ENCODE measurements at regions not wholly inside any gene's neighbourhood (a gene's known extent, or its start where the extent isn't known, plus 50 kb on each side); places are given as distances from the start of the nearest gene placed in this dataset.

DNA sequence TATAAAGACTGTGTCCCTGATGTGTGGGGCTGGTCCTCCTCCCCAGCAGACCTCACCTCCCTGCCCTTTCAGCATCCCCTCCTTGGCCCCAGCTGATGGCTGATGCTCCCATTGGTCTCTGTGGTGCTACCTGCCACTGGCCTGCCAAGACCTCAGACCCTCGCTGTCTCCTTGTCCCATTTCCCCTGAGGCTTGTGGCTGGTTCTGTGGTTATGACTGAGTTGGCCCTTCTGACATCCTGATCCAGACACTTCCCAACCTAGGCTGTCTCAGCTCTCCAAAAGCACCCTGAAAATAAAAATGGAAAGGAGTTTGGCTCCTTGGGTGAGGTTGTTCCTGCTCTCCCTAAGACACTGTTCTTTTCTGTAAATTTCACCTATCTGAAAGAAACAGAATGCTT lies 214.2 kb downstream of the RPS24 start:
- DNase-seq: no peak
- intact Hi-C loops (cut with DNase I): no loop called here
- H3K36me3 ChIP-seq: no peaks in the 10 kb centered on the region
- H3K9me3 ChIP-seq: no peaks in the 10 kb centered on the region
- H3K4me3 ChIP-seq: no peak overlapping the region
- WGBS, 3 donors: 90 to 100% (median 94%) methylated on average over 1 of the region's 1 CpG
- H3K27me3 ChIP-seq: no peaks in the 10 kb centered on the region
- H3K27ac ChIP-seq: no peak overlapping the region
- no peaks in the 10 kb centered on the region for H3K4me1 ChIP-seq (ENCODE audit: insufficient read depth)
- TF ChIP-seq EP300 (IDR thresholded peaks at IDR 0.05): no peak
- TF ChIP-seq POLR2A (IDR thresholded peaks at IDR 0.05): no peak
- TF ChIP-seq, protein P1, sequence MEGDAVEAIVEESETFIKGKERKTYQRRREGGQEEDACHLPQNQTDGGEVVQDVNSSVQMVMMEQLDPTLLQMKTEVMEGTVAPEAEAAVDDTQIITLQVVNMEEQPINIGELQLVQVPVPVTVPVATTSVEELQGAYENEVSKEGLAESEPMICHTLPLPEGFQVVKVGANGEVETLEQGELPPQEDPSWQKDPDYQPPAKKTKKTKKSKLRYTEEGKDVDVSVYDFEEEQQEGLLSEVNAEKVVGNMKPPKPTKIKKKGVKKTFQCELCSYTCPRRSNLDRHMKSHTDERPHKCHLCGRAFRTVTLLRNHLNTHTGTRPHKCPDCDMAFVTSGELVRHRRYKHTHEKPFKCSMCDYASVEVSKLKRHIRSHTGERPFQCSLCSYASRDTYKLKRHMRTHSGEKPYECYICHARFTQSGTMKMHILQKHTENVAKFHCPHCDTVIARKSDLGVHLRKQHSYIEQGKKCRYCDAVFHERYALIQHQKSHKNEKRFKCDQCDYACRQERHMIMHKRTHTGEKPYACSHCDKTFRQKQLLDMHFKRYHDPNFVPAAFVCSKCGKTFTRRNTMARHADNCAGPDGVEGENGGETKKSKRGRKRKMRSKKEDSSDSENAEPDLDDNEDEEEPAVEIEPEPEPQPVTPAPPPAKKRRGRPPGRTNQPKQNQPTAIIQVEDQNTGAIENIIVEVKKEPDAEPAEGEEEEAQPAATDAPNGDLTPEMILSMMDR (IDR thresholded peaks at IDR 0.05): no peak

DNA sequence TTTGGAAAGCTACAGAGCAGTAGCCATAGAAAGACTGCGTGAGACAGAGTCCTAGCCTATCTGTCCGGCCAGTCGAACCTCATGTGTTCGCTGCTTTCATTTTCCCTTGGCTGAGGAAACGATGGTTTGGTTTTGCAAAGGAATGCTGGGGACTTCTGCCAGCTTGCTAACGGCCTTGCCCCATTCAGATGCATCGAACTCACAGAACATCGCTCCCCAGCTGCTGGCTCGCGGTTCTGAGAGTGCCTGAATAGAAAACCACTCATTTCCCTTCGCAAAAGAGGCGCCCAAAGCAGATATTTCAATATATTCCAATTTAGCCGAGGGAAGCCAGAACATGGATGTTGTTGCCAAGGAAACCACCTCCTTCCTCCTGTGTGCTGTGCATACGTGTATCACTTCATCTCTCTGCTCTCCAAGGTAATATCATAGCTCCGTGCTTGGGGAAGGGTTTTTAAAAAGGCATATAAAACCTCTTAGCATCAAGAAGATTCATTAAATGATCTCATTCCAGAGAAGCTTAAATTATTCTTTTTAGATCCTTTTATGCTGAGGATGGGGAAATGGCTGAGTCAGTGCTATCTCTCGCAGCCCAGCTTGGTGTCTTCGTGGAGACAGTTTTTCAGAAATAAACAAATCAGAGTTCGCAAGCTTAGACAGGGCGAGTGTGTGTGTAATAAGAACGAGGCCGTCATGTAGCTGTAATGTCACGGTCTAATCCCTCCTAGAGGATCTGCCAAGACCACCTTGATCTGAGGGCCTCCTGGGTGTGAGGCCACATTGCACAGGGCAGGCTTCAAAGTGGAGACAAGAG lies 215.2 kb downstream of the RPS24 start:
- no peaks in the 10 kb centered on the region for H3K36me3 ChIP-seq
- intact Hi-C loops (cut with DNase I): no loop called here
- DNase-seq: peak; percentile 36 to 59 (median 52)
- H3K9me3 ChIP-seq: no peaks in the 10 kb centered on the region
- H3K27me3 ChIP-seq: no peaks in the 10 kb centered on the region
- no peaks in the 10 kb centered on the region for H3K4me1 ChIP-seq (ENCODE audit: insufficient read depth)
- peak overlapping the region in 1 of 2 donors; percentile 16 for H3K27ac ChIP-seq
- TF ChIP-seq, protein P1 (IDR thresholded peaks at IDR 0.05): no peak
- no peak for TF ChIP-seq EP300 (IDR thresholded peaks at IDR 0.05)
- TF ChIP-seq POLR2A (IDR thresholded peaks at IDR 0.05): no peak
- no peak overlapping the region for H3K4me3 ChIP-seq
- 25 to 30% (median 26%) methylated on average over 22 of the region's 22 CpGs for WGBS, 3 donors

- Histone ChIP-seq H3K9me3 (no peaks in the 10 kb centered on the region), H3K27ac (no peak overlapping the region), H3K4me3 (no peak overlapping the region), H3K27me3 (no peaks in the 10 kb centered on the region), H3K36me3 (no peaks in the 10 kb centered on the region), H3K4me1 (ENCODE audit: insufficient read depth) (no peaks in the 10 kb centered on the region)
- TF ChIP-seq POLR2A (IDR thresholded peaks at IDR 0.05): no peak
- TF ChIP-seq, protein P1 (IDR thresholded peaks at IDR 0.05): no peak
- no peak for TF ChIP-seq EP300 (IDR thresholded peaks at IDR 0.05)
- DNase-seq: no peak
- WGBS, 3 donors: 83 to 86% (median 85%) methylated on average over 3 of the region's 3 CpGs
- intact Hi-C loops (cut with DNase I): no loop called here
Measured at GRCh38 chr10:78249690-78250089, 216.0 kb downstream of the RPS24 start.

DNA sequence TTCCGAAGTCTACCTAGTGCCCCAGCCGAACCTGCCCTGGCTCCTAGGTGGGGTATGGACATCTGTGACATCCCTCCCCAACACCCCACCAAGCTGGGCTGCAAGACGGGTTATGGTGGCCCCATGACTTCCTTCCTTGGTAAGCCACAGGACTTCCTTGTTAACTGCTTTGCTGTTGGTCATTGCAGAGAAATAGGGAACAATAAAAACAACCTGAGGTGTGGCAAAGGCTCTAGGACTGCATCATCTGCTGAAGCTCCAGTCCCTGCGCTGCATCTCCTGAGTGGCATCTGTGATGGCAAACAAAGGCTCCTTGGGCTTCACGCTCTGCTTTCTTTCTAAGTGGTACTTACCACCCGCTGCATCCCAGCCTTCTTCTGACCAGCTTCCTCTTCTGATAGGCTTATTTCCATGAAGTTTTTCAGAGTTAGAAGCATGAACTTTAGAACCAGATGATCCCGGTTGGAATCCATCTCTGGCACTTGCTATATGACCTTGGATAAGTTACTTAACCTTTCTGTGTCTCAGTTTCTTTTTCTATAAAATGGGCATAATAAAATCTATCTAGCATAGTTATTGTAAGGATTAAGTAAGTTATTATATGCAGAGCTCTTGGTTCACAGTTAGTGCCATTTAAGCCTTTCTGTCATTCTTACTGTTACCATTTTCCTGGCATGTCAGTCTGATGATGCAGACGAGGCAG lies 216.8 kb downstream of the RPS24 start:
- intact Hi-C loops (cut with DNase I): no loop called here
- Histone ChIP-seq H3K9me3 (no peaks in the 10 kb centered on the region), H3K4me3 (no peak overlapping the region), H3K27ac (no peak overlapping the region), H3K27me3 (no peaks in the 10 kb centered on the region), H3K36me3 (no peaks in the 10 kb centered on the region), H3K4me1 (ENCODE audit: insufficient read depth) (no peaks in the 10 kb centered on the region)
- no peak for TF ChIP-seq EP300 (IDR thresholded peaks at IDR 0.05)
- TF ChIP-seq, protein P1 (IDR thresholded peaks at IDR 0.05): no peak
- TF ChIP-seq POLR2A (IDR thresholded peaks at IDR 0.05): no peak
- no peak for DNase-seq
- WGBS, 3 donors: 91 to 92% (median 92%) methylated on average over 8 of the region's 8 CpGs
